Suppressor macrophage treated with lipopolysaccharide for 1 hour (primary cell): ENCODE measurements at regions not wholly inside any gene's neighbourhood (a gene's known extent, or its start where the extent isn't known, plus 50 kb on each side); places are given as distances from the start of the nearest gene placed in this dataset.

Experiments
- DNase-seq, 3 donors: peaks; one replicate each; pipeline ENCODE4 v3.0.0-alpha.2; 2020 to 2022

- DNase-seq, result no peak
These were observed 715.5 kb downstream of the BRD1 start for GRCh38 chr22:49112176-49112575.

- no peak for DNase-seq
These were observed 716.6 kb downstream of the BRD1 start for GRCh38 chr22:49111085-49111484.

- DNase-seq, result no peak
These were observed 718.9 kb downstream of the BRD1 start for GRCh38 chr22:49108636-49109315.

GRCh38 chr22:49107961-49108530, 719.6 kb downstream of the BRD1 start:
- no peak for DNase-seq

- no peak for DNase-seq
These were observed 720.1 kb downstream of the BRD1 start for GRCh38 chr22:49107561-49107960.

- no peak for DNase-seq
These were observed 720.9 kb downstream of the BRD1 start for GRCh38 chr22:49106842-49107152.

- DNase-seq, result no peak
These were observed 721.4 kb downstream of the BRD1 start for GRCh38 chr22:49106096-49106841.

GRCh38 chr22:49104434-49104833, 723.2 kb downstream of the BRD1 start:
- no peak for DNase-seq

GRCh38 chr22:49103314-49104059, 724.2 kb downstream of the BRD1 start:
- no peak for DNase-seq

GRCh38 chr22:49102367-49102766, 725.3 kb downstream of the BRD1 start:
- no peak for DNase-seq

- DNase-seq, result no peak
These were observed 725.8 kb downstream of the BRD1 start for GRCh38 chr22:49101873-49102272.

GRCh38 chr22:49101225-49101624, 726.4 kb downstream of the BRD1 start:
- no peak for DNase-seq

GRCh38 chr22:49100773-49101172, 726.9 kb downstream of the BRD1 start:
- DNase-seq, result no peak

GRCh38 chr22:49100316-49100715, 727.4 kb downstream of the BRD1 start:
- no peak for DNase-seq

GRCh38 chr22:49099496-49100124, 728.1 kb downstream of the BRD1 start:
- no peak for DNase-seq

GRCh38 chr22:49099089-49099488, 728.6 kb downstream of the BRD1 start:
- no peak for DNase-seq

GRCh38 chr22:49097966-49098365, 729.7 kb downstream of the BRD1 start:
- no peak for DNase-seq

GRCh38 chr22:49097171-49097925, 730.3 kb downstream of the BRD1 start:
- DNase-seq, result no peak

GRCh38 chr22:49096476-49096875, 731.2 kb downstream of the BRD1 start:
- DNase-seq, result no peak

GRCh38 chr22:49095366-49095765, 732.3 kb downstream of the BRD1 start:
- no peak for DNase-seq

- no peak for DNase-seq
These were observed 732.8 kb downstream of the BRD1 start for GRCh38 chr22:49094858-49095257.

GRCh38 chr22:49094151-49094550, 733.5 kb downstream of the BRD1 start:
- no peak for DNase-seq
